SJCRH30 (cell line): ENCODE measurements at regions not wholly inside any gene's neighbourhood (a gene's known extent, or its start where the extent isn't known, plus 50 kb on each side); places are given as distances from the start of the nearest gene placed in this dataset.
"Not testable (repeated sequence)": the region's sequence is repeated elsewhere in the genome, so short reads cannot be mapped to it uniquely, and the experiment has no call there.

Experiments
- DNase-seq, 2 experiments: peaks; one replicate each; pipeline ENCODE4 v3.0.0-alpha.2; 2015 to 2020
- H3K27ac ChIP-seq: fragments of 250-450 bp; sonication (Bioruptor Pico); 2 replicates; pipeline ENCODE4 v1.5.1; 2020; ENCODE audit warnings: mild to moderate bottlenecking, moderate library complexity
- H3K27me3 ChIP-seq: fragments of 250-450 bp; sonication (Bioruptor Pico); 2 replicates; pipeline ENCODE4 v1.5.1; 2020; ENCODE audit warnings: mild to moderate bottlenecking, moderate library complexity
- H3K36me3 ChIP-seq: fragments of 250-450 bp; sonication (Bioruptor Pico); 2 replicates; pipeline ENCODE4 v1.5.1; 2020; ENCODE audit warnings: mild to moderate bottlenecking, moderate library complexity
- H3K4me1 ChIP-seq: fragments of 250-450 bp; sonication (Bioruptor Pico); 2 replicates; pipeline ENCODE4 v1.5.1; 2020; ENCODE audit warnings: mild to moderate bottlenecking, moderate library complexity
- H3K4me3 ChIP-seq: fragments of 250-450 bp; sonication (Bioruptor Pico); 2 replicates; pipeline ENCODE4 v1.5.1; 2020; ENCODE audit warnings: mild to moderate bottlenecking, moderate library complexity
- H3K9me3 ChIP-seq: fragments of 250-450 bp; sonication (Bioruptor Pico); replicated peaks from 2 replicates; pipeline ENCODE4 v1.5.1; 2020; ENCODE audit warnings: mild to moderate bottlenecking, moderate library complexity

DNA sequence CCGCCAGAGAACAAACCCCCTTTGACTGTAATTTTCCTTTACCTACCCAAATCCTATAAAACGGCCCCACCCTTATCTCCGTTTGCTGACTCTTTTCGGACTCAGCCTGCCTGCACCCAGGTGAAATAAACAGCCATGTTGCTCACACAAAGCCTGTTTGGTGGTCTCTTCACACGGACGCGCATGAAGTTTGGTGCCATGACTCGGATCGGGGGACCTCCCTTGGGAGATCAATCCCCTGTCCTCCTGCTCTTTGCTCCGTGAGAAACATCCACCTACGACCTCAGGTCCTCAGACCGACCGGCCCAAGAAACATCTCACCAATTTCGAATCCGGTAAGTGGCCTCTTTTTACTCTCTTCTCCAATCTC is 52.1 kb upstream of the FAM124A start:
- not testable (repeated sequence) for H3K27ac ChIP-seq, H3K4me1 ChIP-seq, H3K9me3 ChIP-seq, H3K4me3 ChIP-seq, H3K36me3 ChIP-seq, DNase-seq, H3K27me3 ChIP-seq

DNA sequence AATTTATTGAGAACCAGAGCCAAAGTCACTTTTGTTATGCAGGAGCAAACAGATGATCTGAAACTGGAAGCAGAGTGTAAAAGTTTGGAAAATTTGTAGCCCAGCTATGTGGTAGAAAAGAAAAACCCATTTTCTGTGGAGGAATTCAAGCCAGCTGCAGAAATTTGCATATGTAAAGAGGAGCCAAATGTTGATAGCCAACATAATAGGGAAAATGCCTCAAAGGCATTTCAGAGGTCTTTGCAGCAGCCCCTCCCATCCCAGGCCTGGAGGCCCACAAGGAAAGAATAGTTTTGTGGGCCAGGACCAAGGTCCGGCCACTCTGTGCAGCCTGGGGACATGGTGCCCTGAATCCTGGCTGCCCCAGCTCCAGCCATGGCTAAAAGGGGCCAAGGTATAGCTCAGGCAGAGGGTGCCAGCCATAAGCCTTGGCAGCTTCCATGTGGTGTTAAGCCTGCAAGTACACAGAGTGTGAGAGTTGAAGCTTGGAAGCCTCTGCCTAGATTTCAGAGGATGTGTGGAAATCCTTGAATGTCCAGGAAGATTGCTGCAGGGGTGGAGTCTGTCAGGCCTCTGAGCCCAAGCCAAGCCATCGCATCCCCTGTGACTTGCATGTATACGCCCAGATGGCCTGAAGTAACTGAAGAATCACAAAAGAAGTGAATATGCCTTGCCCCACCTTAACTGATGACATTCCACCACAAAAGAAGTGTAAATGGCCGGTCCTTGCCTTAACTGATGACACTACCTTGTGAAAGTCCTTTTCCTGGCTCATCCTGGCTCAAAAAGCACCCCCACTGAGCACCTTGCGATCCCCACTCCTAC is 52.7 kb upstream of the FAM124A start:
- not testable (repeated sequence) for H3K36me3 ChIP-seq, H3K27me3 ChIP-seq, DNase-seq, H3K9me3 ChIP-seq, H3K4me1 ChIP-seq, H3K27ac ChIP-seq, H3K4me3 ChIP-seq

DNA sequence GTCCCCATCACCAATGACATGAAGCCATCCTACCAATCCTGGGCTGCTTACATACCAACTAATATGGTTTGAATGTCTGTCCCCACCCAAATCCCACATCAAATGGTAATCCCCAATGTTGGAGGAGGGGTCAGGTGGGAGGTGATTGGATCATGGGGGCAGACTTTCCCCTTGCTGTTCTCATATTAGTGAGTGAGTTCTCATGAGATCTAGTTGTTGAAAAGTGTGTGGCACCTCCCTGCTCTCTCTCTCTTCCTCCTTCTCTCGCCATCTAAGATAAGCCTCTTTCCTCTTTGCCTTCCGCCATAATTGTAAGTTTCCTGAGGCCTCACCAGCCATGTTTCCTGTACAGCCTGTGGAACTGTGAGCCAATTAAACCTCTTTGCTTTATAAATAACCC is 53.6 kb upstream of the FAM124A start:
- H3K36me3 ChIP-seq, result no peaks in the 10 kb centered on the region
- no peak overlapping the region for H3K27ac ChIP-seq

DNA sequence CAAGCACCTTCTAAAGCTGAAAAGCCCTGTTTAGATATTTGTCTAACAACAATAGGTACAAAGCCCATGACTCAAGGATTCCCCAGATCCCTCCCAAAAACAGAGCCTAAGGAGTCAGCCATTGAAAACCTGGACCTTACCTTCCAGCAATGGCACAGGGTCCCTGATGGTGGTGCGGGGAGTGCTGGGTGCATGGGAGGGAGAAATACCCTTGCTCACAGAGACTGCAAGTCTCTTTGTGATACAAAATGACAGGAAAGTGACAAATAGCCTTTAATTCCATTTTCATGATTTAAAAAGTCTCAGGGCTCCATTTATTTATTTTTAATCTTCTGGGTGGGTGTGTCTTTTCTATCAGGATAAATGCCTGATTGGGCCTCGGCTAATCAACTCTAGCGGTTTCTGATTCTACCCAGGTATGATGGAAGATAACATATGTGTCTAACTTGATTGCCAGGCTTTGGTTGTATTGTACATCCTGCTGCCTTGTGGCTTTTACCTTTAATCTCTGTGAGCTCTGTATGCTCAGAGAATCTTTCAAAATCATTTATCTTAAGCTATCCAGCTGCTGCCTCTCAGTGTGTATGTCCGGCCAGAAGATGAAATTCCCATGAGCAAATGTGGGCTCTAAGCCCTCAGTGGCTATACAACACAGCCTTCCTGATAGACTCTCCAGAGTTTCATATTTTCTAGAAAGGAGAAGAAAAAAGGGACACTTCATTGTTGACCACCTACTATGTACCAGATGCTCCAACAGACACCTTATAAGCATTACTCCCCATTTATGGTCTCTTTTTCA is 54.6 kb upstream of the FAM124A start:
- Histone ChIP-seq H3K36me3 (no peaks in the 10 kb centered on the region), H3K4me3 (no peak overlapping the region), H3K27me3 (no peaks in the 10 kb centered on the region), H3K4me1 (no peaks in the 10 kb centered on the region), H3K9me3 (no peaks in the 10 kb centered on the region), H3K27ac (no peak overlapping the region)
- DNase-seq, result peak in 1 of 2 experiments; percentile 5

More for the DNA sequence above, 53.6 kb upstream of the FAM124A start:
- no peaks in the 10 kb centered on the region for H3K9me3 ChIP-seq
- DNase-seq, result no peak
- H3K4me3 ChIP-seq, result no peak overlapping the region
- H3K4me1 ChIP-seq, result no peaks in the 10 kb centered on the region
- H3K27me3 ChIP-seq, result no peaks in the 10 kb centered on the region

- Histone ChIP-seq H3K9me3 (no peaks in the 10 kb centered on the region), H3K27me3 (no peaks in the 10 kb centered on the region), H3K4me1 (no peaks in the 10 kb centered on the region), H3K4me3 (no peak overlapping the region), H3K36me3 (no peaks in the 10 kb centered on the region), H3K27ac (no peak overlapping the region)
- no peak for DNase-seq
These were observed 51.6 kb upstream of the C13orf42 start for GRCh38 chr13:51162701-51163100.
